GM21447 (cell line): ENCODE measurements at regions not wholly inside any gene's neighbourhood (a gene's known extent, or its start where the extent isn't known, plus 50 kb on each side); places are given as distances from the start of the nearest gene placed in this dataset.

Experiments
- ATAC-seq: cut with Tn5 transposase; IDR thresholded peaks from one replicate; pipeline ENCODE4 v1.9.1; 2021; ENCODE audit not compliant: unreplicated experiment

GRCh38 chr14:82309199-82309598 lies 775.5 kb upstream of the SEL1L start:
- no peak for ATAC-seq

DNA sequence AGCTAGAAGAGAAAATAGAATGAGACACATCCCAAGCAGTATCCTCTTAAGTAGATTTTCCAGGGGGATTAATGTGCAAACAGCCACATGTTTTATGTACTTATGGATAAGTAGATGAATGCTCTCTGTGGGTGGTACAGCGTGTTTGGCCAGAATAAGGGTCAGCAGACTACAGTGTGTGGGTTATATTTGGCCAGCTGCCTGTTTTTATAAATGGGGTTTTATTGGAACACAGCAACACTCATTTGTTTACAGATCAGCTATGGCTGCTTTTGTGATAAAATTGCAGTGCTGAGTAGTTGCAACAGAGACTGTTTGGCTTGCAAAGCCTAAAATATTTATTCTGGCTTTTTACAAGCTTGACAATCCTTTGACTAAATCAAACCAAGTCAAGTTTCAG lies 780.2 kb upstream of the SEL1L start:
- ATAC-seq = no peak

DNA sequence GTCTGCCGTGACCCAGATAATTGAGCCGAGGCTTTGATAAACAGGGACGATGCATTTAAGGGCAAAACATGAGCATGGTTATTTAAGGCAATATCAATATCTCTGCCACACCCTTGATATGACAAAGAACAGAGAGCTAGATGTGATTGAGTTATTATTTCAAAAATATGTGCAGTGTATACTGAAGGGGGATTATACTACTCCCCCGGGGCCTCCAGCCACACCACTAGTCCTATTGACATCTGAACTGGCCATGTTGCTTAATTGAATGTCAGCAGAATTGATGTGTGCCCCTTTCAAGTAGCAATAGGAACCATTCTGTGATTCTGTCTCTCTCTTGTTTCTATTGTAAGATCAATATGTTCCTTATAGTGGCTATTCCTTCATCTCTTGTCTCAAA lies 794.8 kb upstream of the SEL1L start:
- no peak for ATAC-seq

DNA sequence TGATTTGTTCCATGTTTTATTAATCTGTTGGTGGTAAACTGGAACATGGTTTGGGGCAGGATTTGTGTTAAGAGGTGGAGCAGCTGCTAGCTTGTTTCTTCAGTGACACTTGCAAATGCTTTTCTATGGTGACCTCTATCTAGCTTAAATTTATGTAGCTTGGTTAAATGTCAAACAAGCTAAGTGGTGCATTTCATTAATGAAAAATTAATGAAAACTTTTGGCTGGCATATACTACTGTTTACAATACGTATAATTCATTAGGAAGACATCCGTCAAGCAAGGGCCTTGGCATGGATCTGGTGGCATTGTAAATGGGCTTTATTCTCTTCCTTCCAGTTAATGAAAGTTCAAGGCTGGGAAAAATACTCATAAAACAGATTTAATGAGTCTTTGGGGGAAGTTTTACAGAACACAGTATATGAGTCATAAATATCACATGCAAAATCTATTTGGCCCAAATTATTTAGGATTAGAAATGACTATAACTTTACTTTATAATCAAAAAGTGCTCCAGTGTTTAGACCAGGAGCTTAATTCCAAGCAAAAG lies 807.7 kb upstream of the SEL1L start:
- ATAC-seq = no peak

- no peak for ATAC-seq
Observed at GRCh38 chr14:82342596-82342995, 808.9 kb upstream of the SEL1L start.

GRCh38 chr14:82345184-82345583 lies 811.5 kb upstream of the SEL1L start:
- no peak for ATAC-seq

- no peak for ATAC-seq
Observed at GRCh38 chr14:82354126-82354525, 820.5 kb upstream of the SEL1L start.

- ATAC-seq = no peak
Observed at GRCh38 chr14:82359201-82359600, 825.5 kb upstream of the SEL1L start.

DNA sequence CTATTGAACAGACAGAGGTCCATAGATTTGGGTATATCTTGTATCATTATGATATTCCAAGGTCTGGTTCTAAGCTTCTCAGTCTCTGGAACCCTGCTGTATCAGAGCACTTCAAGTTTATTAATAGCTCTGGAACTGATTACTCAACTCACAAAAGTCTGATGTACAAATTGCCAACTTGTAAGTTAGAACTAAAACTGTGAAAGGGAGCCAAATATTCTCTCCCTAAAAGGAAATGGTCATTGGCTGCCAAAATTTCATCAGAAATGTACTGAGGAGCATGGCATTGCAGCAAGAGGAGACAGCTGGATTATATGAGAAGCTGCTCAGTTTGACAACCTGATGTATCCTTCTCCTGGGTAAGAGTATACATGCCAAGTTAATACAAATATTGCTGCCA lies 828.8 kb upstream of the SEL1L start:
- ATAC-seq = no peak

DNA sequence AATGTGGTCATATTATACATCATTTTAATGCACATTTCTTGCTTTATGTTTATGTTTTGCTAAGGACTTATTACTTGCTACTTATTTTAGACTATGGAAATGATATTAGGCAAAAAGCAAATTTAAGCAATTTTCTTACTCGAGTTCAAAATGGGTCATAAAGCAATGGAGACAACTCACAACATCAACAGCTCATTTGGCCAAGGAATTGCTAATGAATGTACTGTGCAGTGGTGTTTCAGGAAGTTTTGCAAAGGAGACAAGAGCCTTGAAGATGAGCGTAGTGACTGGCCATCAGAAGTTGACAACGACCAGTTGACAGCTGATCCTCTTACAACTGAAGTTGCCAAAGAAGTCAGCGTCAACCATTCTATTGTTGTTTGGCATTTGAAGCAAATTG lies 831.8 kb upstream of the SEL1L start:
- no peak for ATAC-seq

DNA sequence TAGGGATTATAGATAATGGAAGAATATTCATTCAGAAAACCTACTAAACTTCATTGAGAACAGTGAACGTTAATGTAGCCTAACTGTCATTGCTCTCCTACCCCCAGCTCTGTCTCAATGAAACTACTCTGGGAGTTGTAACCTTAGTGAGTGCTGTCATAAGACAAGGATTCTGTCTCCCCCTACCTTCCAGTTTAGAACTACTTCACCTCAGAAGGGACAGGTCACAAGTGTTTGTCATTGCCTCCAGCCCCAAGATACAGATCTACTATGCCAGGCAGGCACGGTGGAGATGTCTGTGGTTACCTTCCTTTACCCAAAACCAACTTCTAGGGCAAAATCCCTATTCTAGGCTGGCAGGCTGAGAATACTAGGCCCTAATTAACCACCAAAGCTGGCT lies 833.1 kb upstream of the SEL1L start:
- no peak for ATAC-seq

GRCh38 chr14:82379291-82379690 lies 845.6 kb upstream of the SEL1L start:
- ATAC-seq = no peak

- ATAC-seq = no peak
Observed at GRCh38 chr14:82385048-82385447, 851.4 kb upstream of the SEL1L start.

- no peak for ATAC-seq
Observed at GRCh38 chr14:82387699-82388098, 854.0 kb upstream of the SEL1L start.

- no peak for ATAC-seq
Observed at GRCh38 chr14:82388488-82388887, 854.8 kb upstream of the SEL1L start.

DNA sequence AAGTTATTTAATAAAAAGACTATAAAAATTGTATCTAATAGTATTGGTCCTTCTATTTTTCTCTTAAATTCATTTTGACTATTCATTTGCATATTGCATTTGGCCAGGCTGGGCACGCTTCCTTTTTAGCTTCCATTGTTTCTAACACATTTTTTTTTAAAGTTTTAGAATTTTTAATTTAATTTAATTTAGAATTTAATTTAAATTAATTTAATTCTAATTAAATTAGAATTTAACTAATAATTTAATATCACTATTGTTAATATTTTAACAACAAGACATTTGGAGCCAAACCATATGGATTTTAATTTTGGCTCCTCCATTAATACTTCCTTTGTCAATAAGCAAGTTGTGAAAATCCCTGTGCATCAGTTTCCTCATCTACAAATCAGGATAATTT lies 856.9 kb upstream of the SEL1L start:
- no peak for ATAC-seq

DNA sequence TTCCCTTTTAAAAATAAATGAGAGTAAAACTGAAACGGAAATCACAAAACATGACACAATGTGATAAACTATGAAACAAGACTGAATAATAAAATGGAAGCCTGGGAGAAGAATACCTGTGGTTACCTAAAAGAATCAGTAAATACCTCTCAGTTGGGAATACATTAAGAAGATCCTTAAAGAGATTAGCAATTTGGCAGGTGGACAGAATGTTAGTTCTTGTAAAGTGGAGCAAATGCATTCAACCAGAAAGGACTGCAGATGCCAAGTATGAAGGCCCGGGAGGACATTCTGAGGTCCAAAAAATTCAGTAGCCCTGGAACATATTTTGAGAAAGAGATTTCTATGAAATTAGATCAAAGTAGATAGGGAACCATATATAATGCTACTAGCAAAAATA lies 861.3 kb upstream of the SEL1L start:
- ATAC-seq = no peak

GRCh38 chr14:82398256-82398655 lies 864.6 kb upstream of the SEL1L start:
- ATAC-seq = no peak

- ATAC-seq = no peak
Observed at GRCh38 chr14:82403987-82404386, 870.3 kb upstream of the SEL1L start.

- ATAC-seq = no peak
Observed at GRCh38 chr14:82410064-82410463, 876.4 kb upstream of the SEL1L start.

- no peak for ATAC-seq
Observed at GRCh38 chr14:82411298-82411697, 877.6 kb upstream of the SEL1L start.

DNA sequence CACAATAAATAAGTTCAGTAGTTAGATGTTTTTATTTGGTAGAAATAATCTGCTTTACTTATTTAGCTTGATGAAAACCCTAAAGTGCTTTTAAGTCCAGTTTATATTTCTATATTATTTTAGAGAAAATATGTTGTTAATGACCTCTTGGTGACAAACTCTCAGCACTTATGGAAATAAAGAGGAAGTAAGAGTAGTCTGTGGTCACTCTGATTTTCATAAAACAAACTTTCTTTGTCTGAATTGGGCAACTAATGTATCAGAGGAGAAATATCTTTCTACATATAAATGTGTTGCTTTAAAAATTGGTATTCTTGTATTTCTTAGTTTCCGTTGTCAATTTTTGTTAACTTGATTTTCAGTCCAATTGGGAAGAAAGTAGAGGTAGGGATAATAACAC lies 878.9 kb upstream of the SEL1L start:
- ATAC-seq = no peak

- ATAC-seq = no peak
Observed at GRCh38 chr14:82414853-82415539, 881.3 kb upstream of the SEL1L start.
